Mesenchymal stem cell (in vitro differentiated cells and primary cell): ENCODE measurements at regions not wholly inside any gene's neighbourhood (a gene's known extent, or its start where the extent isn't known, plus 50 kb on each side); places are given as distances from the start of the nearest gene placed in this dataset.

Experiments used
- DNase-seq: peaks from one replicate; pipeline ENCODE4 v3.0.0-alpha.2; 2013
- H2AFZ ChIP-seq: one replicate; pipeline ENCODE4 v1.6.1; 2013; ENCODE audit warnings: low read depth, mild to moderate bottlenecking, control low read depth, inconsistent platforms, low read length, moderate library complexity
- H2AK5ac ChIP-seq: 2 replicates; pipeline ENCODE4 v1.6.1; 2013; ENCODE audit warnings: low read length, moderate library complexity, mild to moderate bottlenecking, inconsistent platforms; ENCODE audit not compliant: severe bottlenecking
- H2BK120ac ChIP-seq: one replicate; pipeline ENCODE4 v1.6.1; 2013; ENCODE audit warnings: low read depth, mild to moderate bottlenecking, inconsistent platforms, low read length, moderate library complexity
- H2BK12ac ChIP-seq, 2 experiments: one replicate each; pipeline ENCODE4 v1.6.1; 2013; ENCODE audit warnings: inconsistent platforms in 2 of 2, low read length in 2 of 2, mild to moderate bottlenecking in 2 of 2, moderate library complexity in 2 of 2, control low read depth in 1 of 2
- H2BK15ac ChIP-seq: one replicate; pipeline ENCODE4 v1.6.1; 2013; ENCODE audit warnings: mild to moderate bottlenecking, low read depth, inconsistent platforms; ENCODE audit not compliant: poor library complexity, severe bottlenecking
- H2BK5ac ChIP-seq: 2 replicates; pipeline ENCODE4 v1.6.1; 2013; ENCODE audit warnings: low read depth, mild to moderate bottlenecking, low read length, control low read depth, inconsistent platforms; ENCODE audit not compliant: poor library complexity, severe bottlenecking
- H3K14ac ChIP-seq, 2 experiments: one replicate each; pipeline ENCODE4 v1.6.1; 2013; ENCODE audit warnings: inconsistent platforms in 2 of 2, low read length in 2 of 2, control low read depth in 1 of 2, mild to moderate bottlenecking in 1 of 2, moderate library complexity in 1 of 2
- H3K18ac ChIP-seq, 2 experiments: one replicate each; pipeline ENCODE4 v1.6.1; 2013; ENCODE audit warnings: inconsistent platforms in 2 of 2, low read length in 2 of 2, control low read depth in 1 of 2, low read depth in 1 of 2, mild to moderate bottlenecking in 1 of 2
- H3K23ac ChIP-seq, 2 experiments: one replicate each; pipeline ENCODE4 v1.6.1; 2013; ENCODE audit warnings: inconsistent platforms in 2 of 2, low read length in 2 of 2, mild to moderate bottlenecking in 2 of 2, moderate library complexity in 2 of 2, control low read depth in 1 of 2
- H3K27ac ChIP-seq: 2 replicates; pipeline ENCODE4 v1.5.1; 2013; ENCODE audit warnings: mild to moderate bottlenecking, moderate library complexity, low read length, control low read depth, inconsistent platforms; ENCODE audit not compliant: poor library complexity, severe bottlenecking
- H3K27me3 ChIP-seq, 2 experiments: 2 replicates each; pipeline versions ENCODE4 v1.6.1 to v1.7.0; 2013; ENCODE audit warnings: low read length in 2 of 2, mild to moderate bottlenecking in 2 of 2, moderate library complexity in 2 of 2, control low read depth in 1 of 2, inconsistent platforms in 1 of 2; ENCODE audit not compliant: control insufficient read depth in 1 of 2, insufficient read depth in 1 of 2
- H3K36me3 ChIP-seq, 2 experiments: 2 replicates each; pipeline versions ENCODE4 v1.6.1 to v1.7.0; 2013; ENCODE audit warnings: low read length in 2 of 2, control low read depth in 1 of 2, inconsistent platforms in 1 of 2, low read depth in 1 of 2, mild to moderate bottlenecking in 1 of 2; ENCODE audit not compliant: insufficient read depth in 2 of 2, control insufficient read depth in 1 of 2
- H3K4ac ChIP-seq, 2 experiments: one replicate each; pipeline ENCODE4 v1.6.1; 2013; ENCODE audit warnings: inconsistent platforms in 2 of 2, low read length in 2 of 2, mild to moderate bottlenecking in 2 of 2, moderate library complexity in 2 of 2, control low read depth in 1 of 2, low read depth in 1 of 2
- H3K4me1 ChIP-seq: 2 replicates; pipeline ENCODE4 v1.6.1; 2013; ENCODE audit warnings: low read depth, low read length, control low read depth; ENCODE audit not compliant: control insufficient read depth, insufficient read depth
- H3K4me2 ChIP-seq: 2 replicates; pipeline ENCODE4 v1.6.1; 2013; ENCODE audit warnings: low read length, mild to moderate bottlenecking, inconsistent platforms; ENCODE audit not compliant: poor library complexity, severe bottlenecking
- H3K4me3 ChIP-seq, 2 experiments: 2 replicates each; pipeline versions ENCODE4 v1.5.1 to v1.7.0; 2013; ENCODE audit warnings: low read length in 2 of 2, mild to moderate bottlenecking in 2 of 2, control low read depth in 1 of 2, low read depth in 1 of 2; ENCODE audit not compliant: insufficient read depth in 1 of 2
- H3K79me1 ChIP-seq: replicated peaks from 2 replicates; pipeline ENCODE4 v1.6.1; 2013; ENCODE audit warnings: mild to moderate bottlenecking, control low read depth, low read length, inconsistent platforms; ENCODE audit not compliant: poor library complexity, severe bottlenecking
- H3K9ac ChIP-seq: 2 replicates; pipeline ENCODE4 v1.7.0; 2013; ENCODE audit warnings: mild to moderate bottlenecking, low read length, moderate library complexity
- H3K9me3 ChIP-seq: 2 replicates; pipeline ENCODE4 v1.7.0; 2013; ENCODE audit warnings: mild to moderate bottlenecking, low read length; ENCODE audit not compliant: control insufficient read depth
- H4K8ac ChIP-seq: one replicate; pipeline ENCODE4 v1.6.1; 2013; ENCODE audit warnings: inconsistent platforms, mild to moderate bottlenecking, low read length, moderate library complexity
- H4K91ac ChIP-seq: one replicate; pipeline ENCODE4 v1.6.1; 2013; ENCODE audit warnings: mild to moderate bottlenecking, low read length, inconsistent platforms
- WGBS: methylation state at CpG from one replicate; pipeline ENCODE4 v1.1.7; 2013; ENCODE audit warnings: mixed read lengths; 5-methylcytosine and 5-hydroxymethylcytosine counted together

GRCh38 chr7:66503551-66504031 is 125.1 kb upstream of the KCTD7 start:
- no peak overlapping the region for H2BK120ac ChIP-seq
- no peak overlapping the region for H3K27ac ChIP-seq
- no peak overlapping the region for H4K8ac ChIP-seq
- H2BK5ac ChIP-seq = no peak overlapping the region
- no peaks in the 10 kb centered on the region for H3K27me3 ChIP-seq
- no peak overlapping the region for H3K18ac ChIP-seq
- no peak overlapping the region for H2BK12ac ChIP-seq
- H2AFZ ChIP-seq = no peak overlapping the region
- no peak overlapping the region for H3K4me2 ChIP-seq
- DNase-seq = no peak
- no peak overlapping the region for H2AK5ac ChIP-seq
- H3K4me1 ChIP-seq = no peaks in the 10 kb centered on the region
- WGBS = 87% methylated on average over 19 of the region's 19 CpGs
- H3K36me3 ChIP-seq = no peaks in the 10 kb centered on the region
- no peak overlapping the region for H3K4me3 ChIP-seq
- no peak overlapping the region for H2BK15ac ChIP-seq
- H3K79me1 ChIP-seq = no peaks in the 10 kb centered on the region
- H3K14ac ChIP-seq = no peak overlapping the region
- H3K9me3 ChIP-seq = no peaks in the 10 kb centered on the region
- H3K9ac ChIP-seq = no peak overlapping the region
- no peak overlapping the region for H3K4ac ChIP-seq
- H3K23ac ChIP-seq = no peak overlapping the region
- no peak overlapping the region for H4K91ac ChIP-seq

GRCh38 chr7:66504131-66504530 is 124.5 kb upstream of the KCTD7 start:
- Histone ChIP-seq H4K8ac (no peak overlapping the region), H3K4me1 (no peaks in the 10 kb centered on the region), H3K36me3 (no peaks in the 10 kb centered on the region), H3K4ac (no peak overlapping the region), H3K18ac (no peak overlapping the region), H3K9me3 (no peaks in the 10 kb centered on the region), H2BK5ac (no peak overlapping the region), H3K23ac (no peak overlapping the region), H3K79me1 (no peaks in the 10 kb centered on the region), H3K27me3 (no peaks in the 10 kb centered on the region), H3K14ac (no peak overlapping the region), H2BK120ac (no peak overlapping the region), H2BK12ac (no peak overlapping the region), H4K91ac (no peak overlapping the region), H3K9ac (no peak overlapping the region), H3K4me3 (no peak overlapping the region), H2AFZ (no peak overlapping the region), H3K27ac (no peak overlapping the region), H2AK5ac (no peak overlapping the region), H2BK15ac (no peak overlapping the region), H3K4me2 (no peak overlapping the region)
- WGBS = 89% methylated on average over 10 of the region's 10 CpGs
- no peak for DNase-seq

GRCh38 chr7:66505009-66505408 is 123.7 kb upstream of the KCTD7 start:
- Histone ChIP-seq H2BK120ac (no peak overlapping the region), H3K27ac (no peak overlapping the region), H3K4ac (no peak overlapping the region), H3K4me1 (no peaks in the 10 kb centered on the region), H3K9ac (no peak overlapping the region), H4K91ac (no peak overlapping the region), H3K27me3 (no peaks in the 10 kb centered on the region), H3K36me3 (no peaks in the 10 kb centered on the region), H3K14ac (no peak overlapping the region), H3K4me3 (no peak overlapping the region), H3K4me2 (no peak overlapping the region), H4K8ac (no peak overlapping the region), H2AFZ (no peak overlapping the region), H3K9me3 (no peaks in the 10 kb centered on the region), H2BK15ac (no peak overlapping the region), H3K18ac (no peak overlapping the region), H3K79me1 (no peaks in the 10 kb centered on the region), H2AK5ac (no peak overlapping the region), H2BK5ac (no peak overlapping the region), H2BK12ac (no peak overlapping the region), H3K23ac (no peak overlapping the region)
- WGBS = 97% methylated on average over 30 of the region's 30 CpGs
- DNase-seq = no peak

- Histone ChIP-seq H2AFZ (no peak overlapping the region), H3K27ac (no peak overlapping the region), H2AK5ac (no peak overlapping the region), H3K4me3 (peak overlapping the region in 1 of 2 experiments; percentile 64), H3K36me3 (no peaks in the 10 kb centered on the region), H2BK12ac (no peak overlapping the region), H2BK5ac (no peak overlapping the region), H3K14ac (no peak overlapping the region), H2BK120ac (no peak overlapping the region), H3K4ac (no peak overlapping the region), H3K9me3 (no peaks in the 10 kb centered on the region), H2BK15ac (no peak overlapping the region), H3K79me1 (no peaks in the 10 kb centered on the region), H4K8ac (no peak overlapping the region), H3K9ac (peak overlapping the region; percentile 51), H3K23ac (no peak overlapping the region), H4K91ac (no peak overlapping the region), H3K4me1 (no peaks in the 10 kb centered on the region), H3K18ac (no peak overlapping the region), H3K27me3 (no peaks in the 10 kb centered on the region), H3K4me2 (no peak overlapping the region)
- WGBS = 97% methylated on average over 86 of the region's 86 CpGs
- DNase-seq = no peak
Observed at GRCh38 chr7:66505531-66506451, 122.9 kb upstream of the KCTD7 start.
